Neuronal stem cell (in vitro differentiated cells): ENCODE measurements at regions not wholly inside any gene's neighbourhood (a gene's known extent, or its start where the extent isn't known, plus 50 kb on each side); places are given as distances from the start of the nearest gene placed in this dataset.

Source experiments
- DNase-seq: peaks from one replicate; pipeline ENCODE4 v3.0.0-alpha.2; 2013; ENCODE audit warnings: low spot score
- H2AFZ ChIP-seq: one replicate; pipeline ENCODE4 v1.6.1; 2013; ENCODE audit warnings: mild to moderate bottlenecking, low read length, inconsistent platforms
- H2AK5ac ChIP-seq: 2 replicates; pipeline ENCODE4 v1.6.1; 2013; ENCODE audit warnings: low read depth, mild to moderate bottlenecking, inconsistent platforms, low read length, moderate library complexity, mixed read lengths
- H2BK120ac ChIP-seq: 2 replicates; pipeline ENCODE4 v1.6.1; 2013; ENCODE audit warnings: low read depth, mild to moderate bottlenecking, inconsistent platforms, low read length, moderate library complexity, mixed read lengths
- H2BK12ac ChIP-seq: one replicate; pipeline ENCODE4 v1.6.1; 2013; ENCODE audit warnings: low read length, inconsistent platforms
- H2BK15ac ChIP-seq: 2 replicates; pipeline ENCODE4 v1.6.1; 2013; ENCODE audit warnings: mild to moderate bottlenecking, low read length, inconsistent platforms, mixed read lengths
- H2BK5ac ChIP-seq: one replicate; pipeline ENCODE4 v1.6.1; 2013; ENCODE audit warnings: inconsistent platforms, mild to moderate bottlenecking, low read length, moderate library complexity
- H3K14ac ChIP-seq: one replicate; pipeline ENCODE4 v1.6.1; 2013; ENCODE audit warnings: low read length, inconsistent platforms
- H3K18ac ChIP-seq: 2 replicates; pipeline ENCODE4 v1.6.1; 2013; ENCODE audit warnings: low read length, inconsistent platforms
- H3K23ac ChIP-seq: 2 replicates; pipeline ENCODE4 v1.6.1; 2013; ENCODE audit warnings: low read depth, mild to moderate bottlenecking, mixed read lengths, low read length, inconsistent platforms; ENCODE audit not compliant: poor library complexity
- H3K27ac ChIP-seq: replicated peaks from 3 replicates; pipeline ENCODE4 v1.5.1; 2013; ENCODE audit warnings: low read length, inconsistent platforms
- H3K27me3 ChIP-seq, 3 experiments: 2 replicates each; pipeline ENCODE4 v1.6.1; 2013; ENCODE audit warnings: low read length in 3 of 3, mild to moderate bottlenecking in 2 of 3, inconsistent platforms in 1 of 3, low read depth in 1 of 3, mixed read lengths in 1 of 3, moderate library complexity in 1 of 3; ENCODE audit not compliant: control insufficient read depth in 3 of 3, insufficient read depth in 3 of 3
- H3K36me3 ChIP-seq, 2 donors: replicated peaks in 1 of 2; 2 replicates each; pipeline ENCODE4 v1.6.1; 2013; ENCODE audit warnings: low read length in 2 of 2; ENCODE audit not compliant: control insufficient read depth in 2 of 2, insufficient read depth in 2 of 2
- H3K4ac ChIP-seq: 2 replicates; pipeline ENCODE4 v1.6.1; 2013; ENCODE audit warnings: inconsistent platforms, mild to moderate bottlenecking, low read length, moderate library complexity
- H3K4me1 ChIP-seq, 2 donors: 1 replicate in 1 of 2; 2 replicates in 1 of 2; pipeline ENCODE4 v1.6.1; 2013; ENCODE audit warnings: low read length in 2 of 2, low read depth in 1 of 2; ENCODE audit not compliant: control insufficient read depth in 2 of 2, insufficient read depth in 1 of 2
- H3K4me2 ChIP-seq: one replicate; pipeline ENCODE4 v1.6.1; 2013; ENCODE audit warnings: mild to moderate bottlenecking, low read length, inconsistent platforms; ENCODE audit not compliant: insufficient read depth, poor library complexity, severe bottlenecking
- H3K4me3 ChIP-seq, 2 donors: 2 replicates each; pipeline ENCODE4 v1.5.1; 2013; ENCODE audit warnings: low read length in 2 of 2, mild to moderate bottlenecking in 2 of 2, inconsistent platforms in 1 of 2, moderate library complexity in 1 of 2
- H3K79me1 ChIP-seq: one replicate; pipeline ENCODE4 v1.6.1; 2013; ENCODE audit warnings: low read depth, mild to moderate bottlenecking, inconsistent platforms, low read length, moderate library complexity
- H3K9ac ChIP-seq: one replicate; pipeline ENCODE4 v1.6.1; 2013; ENCODE audit warnings: mild to moderate bottlenecking, low read depth, low read length, inconsistent platforms; ENCODE audit not compliant: poor library complexity
- H3K9me3 ChIP-seq, 2 donors: replicated peaks in 1 of 2; 2 replicates each; pipeline versions ENCODE3 to v1.6.1; 2013; ENCODE audit warnings: low read length in 2 of 2, mild to moderate bottlenecking in 2 of 2, inconsistent platforms in 1 of 2, low read depth in 1 of 2, mixed read lengths in 1 of 2, moderate library complexity in 1 of 2; ENCODE audit not compliant: control insufficient read depth in 2 of 2, insufficient read depth in 1 of 2
- H4K8ac ChIP-seq: one replicate; pipeline ENCODE4 v1.6.1; 2013; ENCODE audit warnings: low read depth, mild to moderate bottlenecking, inconsistent platforms, low read length, moderate library complexity
- H4K91ac ChIP-seq: one replicate; pipeline ENCODE4 v1.6.1; 2013; ENCODE audit warnings: low read length, low read depth, mild to moderate bottlenecking, inconsistent platforms; ENCODE audit not compliant: poor library complexity
- WGBS, 2 donors: extraction: QIAGEN DNeasy Blood & Tissue Kit; methylation state at CpG; one replicate each; pipeline ENCODE4 v1.1.7; 2013; ENCODE audit warnings: missing lambda C conversion rate in 2 of 2, mixed read lengths in 1 of 2; ENCODE audit not compliant: insufficient read length in 2 of 2, insufficient replicate concordance in 1 of 2; ENCODE audit errors: extremely low coverage in 2 of 2; 5-methylcytosine and 5-hydroxymethylcytosine counted together

- Histone ChIP-seq H3K27ac (no peak overlapping the region), H3K27me3 (peaks cover 0 to 3% (median 0%) of the 10 kb centered on the region in 3 experiments), H3K4me3 (no peak overlapping the region), H3K18ac (no peak overlapping the region), H3K23ac (no peak overlapping the region), H3K9me3 (no peaks in the 10 kb centered on the region), H4K8ac (no peak overlapping the region), H3K4me1 (peaks cover 0 to under 1% of the 10 kb centered on the region in 2 donors), H2BK12ac (no peak overlapping the region), H3K36me3 (no peaks in the 10 kb centered on the region), H3K4me2 (no peak overlapping the region), H3K9ac (no peak overlapping the region), H2BK5ac (no peak overlapping the region), H2AK5ac (no peak overlapping the region), H2BK15ac (no peak overlapping the region), H4K91ac (no peak overlapping the region), H3K14ac (no peak overlapping the region), H2BK120ac (no peak overlapping the region), H2AFZ (no peak overlapping the region), H3K4ac (no peak overlapping the region), H3K79me1 (no peaks in the 10 kb centered on the region)
- DNase-seq: no peak
- no CpG with 5 or more reads among the region's 3 CpGs for WGBS, 2 donors
Observed at GRCh38 chr18:70457788-70458187, 168.9 kb downstream of the SOCS6 start.

- H3K4me3 ChIP-seq: no peak overlapping the region
- H2BK15ac ChIP-seq: no peak overlapping the region
- H2BK12ac ChIP-seq: no peak overlapping the region
- no peaks in the 10 kb centered on the region for H3K36me3 ChIP-seq
- no peak overlapping the region for H3K23ac ChIP-seq
- no peak overlapping the region for H3K18ac ChIP-seq
- no peak overlapping the region for H3K27ac ChIP-seq
- H3K14ac ChIP-seq: no peak overlapping the region
- no peaks in the 10 kb centered on the region for H3K79me1 ChIP-seq
- no CpG with 5 or more reads among the region's 3 CpGs for WGBS, 2 donors
- no peak overlapping the region for H3K9ac ChIP-seq
- H4K8ac ChIP-seq: no peak overlapping the region
- no peaks in the 10 kb centered on the region for H3K27me3 ChIP-seq
- H2BK120ac ChIP-seq: no peak overlapping the region
- H2BK5ac ChIP-seq: no peak overlapping the region
- H3K4ac ChIP-seq: no peak overlapping the region
- H2AFZ ChIP-seq: no peak overlapping the region
- no peak overlapping the region for H3K4me2 ChIP-seq
- no peak overlapping the region for H4K91ac ChIP-seq
- peaks cover 0 to 6% of the 10 kb centered on the region in 2 donors for H3K4me1 ChIP-seq
- no peak overlapping the region for H2AK5ac ChIP-seq
- H3K9me3 ChIP-seq: no peaks in the 10 kb centered on the region
- no peak for DNase-seq
Observed at GRCh38 chr18:70457223-70457622, 168.4 kb downstream of the SOCS6 start.

- H3K4me3 ChIP-seq: no peak overlapping the region
- no CpG with 5 or more reads among the region's 6 CpGs for WGBS, 2 donors
Observed at GRCh38 chr18:70456376-70456775, 167.5 kb downstream of the SOCS6 start.

GRCh38 chr18:70455731-70456130 lies 166.9 kb downstream of the SOCS6 start:
- Histone ChIP-seq H3K27me3 (no peaks in the 10 kb centered on the region), H3K14ac (no peak overlapping the region), H2BK15ac (no peak overlapping the region), H3K4me3 (no peak overlapping the region), H4K8ac (no peak overlapping the region), H2BK5ac (no peak overlapping the region), H3K9me3 (no peaks in the 10 kb centered on the region), H3K27ac (no peak overlapping the region), H2BK120ac (no peak overlapping the region), H2BK12ac (no peak overlapping the region), H3K9ac (no peak overlapping the region), H3K18ac (no peak overlapping the region), H3K23ac (no peak overlapping the region), H3K79me1 (no peaks in the 10 kb centered on the region), H2AFZ (no peak overlapping the region), H3K4me1 (peaks cover 0 to 6% of the 10 kb centered on the region in 2 donors), H4K91ac (no peak overlapping the region), H2AK5ac (no peak overlapping the region), H3K36me3 (no peaks in the 10 kb centered on the region), H3K4me2 (no peak overlapping the region), H3K4ac (no peak overlapping the region)
- no CpG with 5 or more reads among the region's 2 CpGs for WGBS, 2 donors
- DNase-seq: no peak

More at GRCh38 chr18:70456376-70456775, 167.5 kb downstream of the SOCS6 start:
- no peak overlapping the region for H3K18ac ChIP-seq
- no peak overlapping the region for H3K14ac ChIP-seq
- no peak overlapping the region for H4K8ac ChIP-seq
- no peak overlapping the region for H2BK120ac ChIP-seq
- H3K4ac ChIP-seq: no peak overlapping the region
- no peak overlapping the region for H2BK15ac ChIP-seq
- no peak overlapping the region for H2AFZ ChIP-seq
- no peaks in the 10 kb centered on the region for H3K9me3 ChIP-seq
- H4K91ac ChIP-seq: no peak overlapping the region
- no peak overlapping the region for H3K23ac ChIP-seq
- no peaks in the 10 kb centered on the region for H3K27me3 ChIP-seq
- no peak overlapping the region for H2BK5ac ChIP-seq
- no peak overlapping the region for H2BK12ac ChIP-seq
- H3K4me2 ChIP-seq: no peak overlapping the region
- H3K9ac ChIP-seq: no peak overlapping the region
- H3K36me3 ChIP-seq: no peaks in the 10 kb centered on the region
- no peaks in the 10 kb centered on the region for H3K79me1 ChIP-seq
- no peak overlapping the region for H2AK5ac ChIP-seq
- H3K27ac ChIP-seq: no peak overlapping the region
- DNase-seq: no peak
- H3K4me1 ChIP-seq: peaks cover 0 to 6% of the 10 kb centered on the region in 2 donors
